Kidney (tissue), 13 donors: ENCODE measurements at regions not wholly inside any gene's neighbourhood (a gene's known extent, or its start where the extent isn't known, plus 50 kb on each side); places are given as distances from the start of the nearest gene placed in this dataset.

Experiments used
- DNase-seq, 5 donors: peaks; one replicate each; pipeline ENCODE4 v3.0.0-alpha.2; 2013 to 2020
- FAIRE-seq: peaks from 2 replicates; lab custom pipeline; 2012; peaks lifted over from hg19 to GRCh38; lab: Jason Lieb, UNC
- H3K27ac ChIP-seq, 2 donors: one replicate each; pipeline ENCODE4 v1.7.0; 2013; ENCODE audit warnings: low read depth in 2 of 2, low read length in 2 of 2, inconsistent platforms in 1 of 2
- H3K27me3 ChIP-seq: one replicate; pipeline ENCODE4 v1.7.1; 2013; ENCODE audit warnings: low read length, inconsistent platforms; ENCODE audit not compliant: control insufficient read depth, insufficient read depth
- H3K36me3 ChIP-seq, 3 donors: one replicate each; pipeline versions ENCODE4 v1.7.0 to v1.7.1; 2013; ENCODE audit warnings: low read length in 3 of 3, control low read depth in 1 of 3, inconsistent platforms in 1 of 3; ENCODE audit not compliant: insufficient read depth in 3 of 3, control insufficient read depth in 2 of 3
- H3K4me1 ChIP-seq, 3 donors: one replicate each; pipeline versions ENCODE4 v1.7.0 to v1.7.1; 2013; ENCODE audit warnings: low read length in 3 of 3, inconsistent platforms in 1 of 3, low read depth in 1 of 3; ENCODE audit not compliant: control insufficient read depth in 2 of 3, insufficient read depth in 2 of 3
- H3K4me3 ChIP-seq, 3 donors: one replicate each; pipeline versions ENCODE4 v1.7.0 to v1.8.1; 2013; ENCODE audit warnings: low read length in 3 of 3, control low read depth in 1 of 3, inconsistent platforms in 1 of 3
- H3K9ac ChIP-seq, 3 donors: one replicate each; pipeline versions ENCODE4 v1.7.0 to v1.7.1; 2013; ENCODE audit warnings: low read length in 3 of 3, control low read depth in 1 of 3, inconsistent platforms in 1 of 3
- H3K9me3 ChIP-seq, 3 donors: one replicate each; pipeline versions ENCODE4 v1.7.0 to v1.7.1; 2013; ENCODE audit warnings: low read length in 3 of 3, control low read depth in 1 of 3, inconsistent platforms in 1 of 3; ENCODE audit not compliant: control insufficient read depth in 2 of 3, insufficient read depth in 1 of 3
- CTCF ChIP-seq: IDR thresholded peaks from 3 replicates; pipeline ENCODE4 v1.5.1; 2012; ENCODE audit warnings: mild to moderate bottlenecking, moderate library complexity, borderline replicate concordance; ENCODE audit not compliant: insufficient read depth; ENCODE audit errors: extremely low read depth
- intact Hi-C: fragments of 100-400 bp; cut with DNase I; formaldehyde crosslinking; loops from one replicate; pipeline ENCODE4 v1.11.1; 2022
- donor health status: control.
- donor health status: control.
- donor health status: control.
- donor health status: control.
- donor health status: control.
- donor health status: DM: yes; HTN: yes; CAD: no.
- donor health status: Normal renal cell carcinoma (clear cell type).

GRCh38 chr2:167440382-167440781, 552.1 kb downstream of the XIRP2 start:
- Histone ChIP-seq H3K4me1 (no peaks in the 10 kb centered on the region), H3K4me3 (no peak overlapping the region), H3K9ac (no peak overlapping the region), H3K9me3 (no peaks in the 10 kb centered on the region), H3K36me3 (no peaks in the 10 kb centered on the region), H3K27ac (no peak overlapping the region), H3K27me3 (no peaks in the 10 kb centered on the region)
- intact Hi-C loops: no loop called here
- DNase-seq (no peak), FAIRE-seq (no peak)
- no peak for TF ChIP-seq CTCF

GRCh38 chr2:167438206-167438605, 549.9 kb downstream of the XIRP2 start:
- no peaks in the 10 kb centered on the region for H3K27me3 ChIP-seq
- FAIRE-seq (no peak), DNase-seq (peak in 2 of 5 donors; percentile 13 to 31)
- no peaks in the 10 kb centered on the region for H3K4me1 ChIP-seq
- intact Hi-C loops: no loop called here
- no peak overlapping the region for H3K27ac ChIP-seq
- H3K36me3 ChIP-seq: no peaks in the 10 kb centered on the region
- H3K4me3 ChIP-seq: no peak overlapping the region
- no peak overlapping the region for H3K9ac ChIP-seq
- TF ChIP-seq CTCF: no peak
- H3K9me3 ChIP-seq: no peaks in the 10 kb centered on the region

GRCh38 chr2:167431949-167432348, 543.7 kb downstream of the XIRP2 start:
- intact Hi-C loops: no loop called here
- no peak overlapping the region for H3K27ac ChIP-seq

More at GRCh38 chr2:167431949-167432348, 543.7 kb downstream of the XIRP2 start:
- Histone ChIP-seq H3K9ac (no peak overlapping the region), H3K27me3 (no peaks in the 10 kb centered on the region), H3K9me3 (no peaks in the 10 kb centered on the region), H3K36me3 (no peaks in the 10 kb centered on the region), H3K4me3 (no peak overlapping the region), H3K4me1 (no peaks in the 10 kb centered on the region)
- no peak for TF ChIP-seq CTCF
- DNase-seq: no peak
- no peak for FAIRE-seq
